ENCODE measurements at regions not wholly inside any gene's neighbourhood (a gene's known extent, or its start where the extent isn't known, plus 50 kb on each side); places are given as distances from the start of the nearest gene placed in this dataset.

DNA sequence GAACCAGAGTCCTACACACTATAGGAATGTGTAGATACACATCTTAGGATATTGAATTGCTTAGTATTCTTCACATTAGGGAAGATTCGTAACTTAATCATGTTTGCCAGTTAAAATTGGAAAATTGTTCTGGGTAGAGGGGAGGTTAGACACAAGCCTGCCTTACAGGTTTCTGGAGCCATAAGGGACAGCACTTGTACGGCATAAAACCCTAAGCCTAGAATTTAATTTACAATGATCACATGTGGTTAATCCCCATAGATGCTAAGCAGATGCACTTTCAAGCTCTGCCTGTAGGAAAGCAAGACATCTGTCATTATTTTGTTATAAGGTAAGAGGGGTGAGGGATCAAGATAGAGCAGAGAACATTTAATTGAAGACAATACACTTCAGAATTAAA lies 820.7 kb downstream of the NCAM2 start (continued):
- TF ChIP-seq HSF1 (IDR thresholded peaks at IDR 0.05; ENCODE audit: low read depth, low read length) = no peak

DNA sequence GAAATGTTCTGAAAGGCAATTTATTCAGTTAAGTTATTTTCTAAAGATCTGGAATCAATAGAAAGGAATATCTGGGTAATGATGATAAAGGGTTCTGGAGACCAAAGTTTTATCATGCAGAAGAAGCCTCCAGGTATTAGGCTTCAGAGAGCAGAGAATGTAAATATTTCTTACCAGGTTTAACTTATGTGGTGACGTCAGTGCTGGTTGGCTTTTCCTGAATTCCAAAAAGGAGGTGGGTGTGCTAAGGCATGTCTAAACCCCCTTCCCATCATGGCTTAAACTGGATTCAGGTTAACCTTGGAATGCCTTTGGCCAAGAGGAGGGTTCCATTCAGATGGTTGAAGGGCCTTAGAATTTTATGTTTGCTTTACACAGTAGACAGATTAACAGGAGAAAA lies 829.9 kb downstream of the NCAM2 start:
- RAD21 ChIA-PET (ENCODE audit: unreplicated experiment) = no interaction called here
- H3K79me2 ChIP-seq (ENCODE audit: control insufficient read depth, insufficient read depth, low read length) = no peaks in the 10 kb centered on the region
- no peaks in the 10 kb centered on the region for H4K20me1 ChIP-seq (ENCODE audit: control insufficient read depth, insufficient read depth)
- no TSS peak for BruUV-seq (replicated peaks)
- POLR2A ChIA-PET = no interaction called here
- no peaks in the 10 kb centered on the region for H3K36me3 ChIP-seq (ENCODE audit: control insufficient read depth in 2 of 2, insufficient read depth in 2 of 2, low read length in 1 of 2)
- no peaks in the 10 kb centered on the region for H3K9me3 ChIP-seq (replicated peaks; ENCODE audit: control insufficient read depth, insufficient read depth, low read length)
- ATAC-seq (no peak), FAIRE-seq (no peak), DNase-seq (ENCODE audit: low read depth, low spot score) (no peak)
- H3K9ac ChIP-seq (ENCODE audit: control insufficient read depth, insufficient read depth, low read length) = no peak overlapping the region
- no peak overlapping the region for H3K27ac ChIP-seq (ENCODE audit: control insufficient read depth, insufficient read depth)
- no peaks in the 10 kb centered on the region for H3K27me3 ChIP-seq (replicated peaks in 1 of 2; ENCODE audit: control insufficient read depth in 2 of 2, insufficient read depth in 2 of 2, low read length in 1 of 2)
- no peaks in the 10 kb centered on the region for H3K4me1 ChIP-seq (ENCODE audit: control insufficient read depth, insufficient read depth, low read length)
- WGBS (ENCODE audit: insufficient coverage, insufficient replicate concordance, low lambda C conversion rate, missing lambda C conversion rate) = 0% methylated on average over 1 of the region's 1 CpG
- intact Hi-C loops (cut with micrococcal nuclease; ENCODE audit: unreplicated experiment) = no loop called here
- SMC1A ChIA-PET (ENCODE audit: uncharacterized antibody, unreplicated experiment) = no interaction called here
- in situ Hi-C loops (cut with MboI) = no loop called here
- H2AFZ ChIP-seq (ENCODE audit: control insufficient read depth, low read depth, low read length) = no peak overlapping the region
- CTCF ChIA-PET = no interaction called here
- no peak overlapping the region for H3K4me3 ChIP-seq
- no peak overlapping the region for H3K4me2 ChIP-seq (ENCODE audit: control insufficient read depth, insufficient read depth)
- TF ChIP-seq, protein P1, sequence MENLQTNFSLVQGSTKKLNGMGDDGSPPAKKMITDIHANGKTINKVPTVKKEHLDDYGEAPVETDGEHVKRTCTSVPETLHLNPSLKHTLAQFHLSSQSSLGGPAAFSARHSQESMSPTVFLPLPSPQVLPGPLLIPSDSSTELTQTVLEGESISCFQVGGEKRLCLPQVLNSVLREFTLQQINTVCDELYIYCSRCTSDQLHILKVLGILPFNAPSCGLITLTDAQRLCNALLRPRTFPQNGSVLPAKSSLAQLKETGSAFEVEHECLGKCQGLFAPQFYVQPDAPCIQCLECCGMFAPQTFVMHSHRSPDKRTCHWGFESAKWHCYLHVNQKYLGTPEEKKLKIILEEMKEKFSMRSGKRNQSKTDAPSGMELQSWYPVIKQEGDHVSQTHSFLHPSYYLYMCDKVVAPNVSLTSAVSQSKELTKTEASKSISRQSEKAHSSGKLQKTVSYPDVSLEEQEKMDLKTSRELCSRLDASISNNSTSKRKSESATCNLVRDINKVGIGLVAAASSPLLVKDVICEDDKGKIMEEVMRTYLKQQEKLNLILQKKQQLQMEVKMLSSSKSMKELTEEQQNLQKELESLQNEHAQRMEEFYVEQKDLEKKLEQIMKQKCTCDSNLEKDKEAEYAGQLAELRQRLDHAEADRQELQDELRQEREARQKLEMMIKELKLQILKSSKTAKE (IDR thresholded peaks at IDR 0.05; ENCODE audit: low read depth, poor library complexity, severe bottlenecking) = no peak
- no peak for TF ChIP-seq USF2 (IDR thresholded peaks at IDR 0.05; ENCODE audit: borderline replicate concordance, low read depth, low read length)
- TF ChIP-seq SMAD5 (IDR thresholded peaks at IDR 0.05; ENCODE audit: low read depth) = no peak
- TF ChIP-seq, protein P2, sequence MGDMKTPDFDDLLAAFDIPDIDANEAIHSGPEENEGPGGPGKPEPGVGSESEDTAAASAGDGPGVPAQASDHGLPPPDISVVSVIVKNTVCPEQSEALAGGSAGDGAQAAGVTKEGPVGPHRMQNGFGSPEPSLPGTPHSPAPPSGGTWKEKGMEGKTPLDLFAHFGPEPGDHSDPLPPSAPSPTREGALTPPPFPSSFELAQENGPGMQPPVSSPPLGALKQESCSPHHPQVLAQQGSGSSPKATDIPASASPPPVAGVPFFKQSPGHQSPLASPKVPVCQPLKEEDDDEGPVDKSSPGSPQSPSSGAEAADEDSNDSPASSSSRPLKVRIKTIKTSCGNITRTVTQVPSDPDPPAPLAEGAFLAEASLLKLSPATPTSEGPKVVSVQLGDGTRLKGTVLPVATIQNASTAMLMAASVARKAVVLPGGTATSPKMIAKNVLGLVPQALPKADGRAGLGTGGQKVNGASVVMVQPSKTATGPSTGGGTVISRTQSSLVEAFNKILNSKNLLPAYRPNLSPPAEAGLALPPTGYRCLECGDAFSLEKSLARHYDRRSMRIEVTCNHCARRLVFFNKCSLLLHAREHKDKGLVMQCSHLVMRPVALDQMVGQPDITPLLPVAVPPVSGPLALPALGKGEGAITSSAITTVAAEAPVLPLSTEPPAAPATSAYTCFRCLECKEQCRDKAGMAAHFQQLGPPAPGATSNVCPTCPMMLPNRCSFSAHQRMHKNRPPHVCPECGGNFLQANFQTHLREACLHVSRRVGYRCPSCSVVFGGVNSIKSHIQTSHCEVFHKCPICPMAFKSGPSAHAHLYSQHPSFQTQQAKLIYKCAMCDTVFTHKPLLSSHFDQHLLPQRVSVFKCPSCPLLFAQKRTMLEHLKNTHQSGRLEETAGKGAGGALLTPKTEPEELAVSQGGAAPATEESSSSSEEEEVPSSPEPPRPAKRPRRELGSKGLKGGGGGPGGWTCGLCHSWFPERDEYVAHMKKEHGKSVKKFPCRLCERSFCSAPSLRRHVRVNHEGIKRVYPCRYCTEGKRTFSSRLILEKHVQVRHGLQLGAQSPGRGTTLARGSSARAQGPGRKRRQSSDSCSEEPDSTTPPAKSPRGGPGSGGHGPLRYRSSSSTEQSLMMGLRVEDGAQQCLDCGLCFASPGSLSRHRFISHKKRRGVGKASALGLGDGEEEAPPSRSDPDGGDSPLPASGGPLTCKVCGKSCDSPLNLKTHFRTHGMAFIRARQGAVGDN (IDR thresholded peaks at IDR 0.05) = no peak
- TF ChIP-seq, protein P3, sequence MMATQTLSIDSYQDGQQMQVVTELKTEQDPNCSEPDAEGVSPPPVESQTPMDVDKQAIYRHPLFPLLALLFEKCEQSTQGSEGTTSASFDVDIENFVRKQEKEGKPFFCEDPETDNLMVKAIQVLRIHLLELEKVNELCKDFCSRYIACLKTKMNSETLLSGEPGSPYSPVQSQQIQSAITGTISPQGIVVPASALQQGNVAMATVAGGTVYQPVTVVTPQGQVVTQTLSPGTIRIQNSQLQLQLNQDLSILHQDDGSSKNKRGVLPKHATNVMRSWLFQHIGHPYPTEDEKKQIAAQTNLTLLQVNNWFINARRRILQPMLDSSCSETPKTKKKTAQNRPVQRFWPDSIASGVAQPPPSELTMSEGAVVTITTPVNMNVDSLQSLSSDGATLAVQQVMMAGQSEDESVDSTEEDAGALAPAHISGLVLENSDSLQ (IDR thresholded peaks at IDR 0.05) = no peak
- TF ChIP-seq SMARCA5 (IDR thresholded peaks at IDR 0.05) = no peak
- no peak for TF ChIP-seq MXI1 (IDR thresholded peaks at IDR 0.05; ENCODE audit: low read depth, low read length)
- TF ChIP-seq, protein P4, sequence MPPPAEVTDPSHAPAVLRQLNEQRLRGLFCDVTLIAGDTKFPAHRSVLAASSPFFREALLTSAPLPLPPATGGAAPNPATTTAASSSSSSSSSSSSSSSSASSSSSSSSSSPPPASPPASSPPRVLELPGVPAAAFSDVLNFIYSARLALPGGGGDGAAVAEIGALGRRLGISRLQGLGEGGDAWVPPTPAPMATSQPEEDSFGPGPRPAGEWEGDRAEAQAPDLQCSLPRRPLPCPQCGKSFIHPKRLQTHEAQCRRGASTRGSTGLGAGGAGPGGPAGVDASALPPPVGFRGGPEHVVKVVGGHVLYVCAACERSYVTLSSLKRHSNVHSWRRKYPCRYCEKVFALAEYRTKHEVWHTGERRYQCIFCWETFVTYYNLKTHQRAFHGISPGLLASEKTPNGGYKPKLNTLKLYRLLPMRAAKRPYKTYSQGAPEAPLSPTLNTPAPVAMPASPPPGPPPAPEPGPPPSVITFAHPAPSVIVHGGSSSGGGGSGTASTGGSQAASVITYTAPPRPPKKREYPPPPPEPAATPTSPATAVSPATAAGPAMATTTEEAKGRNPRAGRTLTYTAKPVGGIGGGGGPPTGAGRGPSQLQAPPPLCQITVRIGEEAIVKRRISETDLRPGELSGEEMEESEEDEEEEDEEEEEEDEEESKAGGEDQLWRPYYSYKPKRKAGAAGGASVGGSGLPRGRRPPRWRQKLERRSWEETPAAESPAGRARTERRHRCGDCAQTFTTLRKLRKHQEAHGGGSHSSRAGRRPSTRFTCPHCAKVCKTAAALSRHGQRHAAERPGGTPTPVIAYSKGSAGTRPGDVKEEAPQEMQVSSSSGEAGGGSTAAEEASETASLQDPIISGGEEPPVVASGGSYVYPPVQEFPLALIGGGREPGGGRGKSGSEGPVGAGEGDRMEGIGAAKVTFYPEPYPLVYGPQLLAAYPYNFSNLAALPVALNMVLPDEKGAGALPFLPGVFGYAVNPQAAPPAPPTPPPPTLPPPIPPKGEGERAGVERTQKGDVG (CRISPR knock-in tag; IDR thresholded peaks at IDR 0.05) = no peak
- no peak for TF ChIP-seq YBX1 (IDR thresholded peaks at IDR 0.05)
